Gastroesophageal sphincter (tissue), 4 donors: ENCODE measurements at regions not wholly inside any gene's neighbourhood (a gene's known extent, or its start where the extent isn't known, plus 50 kb on each side); places are given as distances from the start of the nearest gene placed in this dataset.

Experiments used
- ATAC-seq: fragments of 150-250 bp; one replicate; pipeline ENCODE4 v1.9.1; 2016; ENCODE audit warnings: mild to moderate bottlenecking, moderate library complexity
- H3K27ac ChIP-seq, 4 donors: fragments of 200-600 bp; sonication (generic) in 3 of 4; 1 replicate in 3 of 4; 2 replicates in 1 of 4; pipeline ENCODE4 v1.5.1; 2016 to 2019
- H3K27me3 ChIP-seq: fragments of 200-600 bp; sonication (generic); one replicate; pipeline ENCODE4 v1.5.1; 2019
- H3K36me3 ChIP-seq, 2 donors: fragments of 200-600 bp; sonication (generic); one replicate each; pipeline ENCODE4 v1.5.1; 2019; ENCODE audit warnings: control low read depth in 1 of 2
- H3K4me1 ChIP-seq, 3 donors: fragments of 200-600 bp; sonication (generic); 1 replicate in 2 of 3; 2 replicates in 1 of 3; pipeline ENCODE4 v1.5.1; 2016 to 2019; ENCODE audit warnings: control low read depth in 2 of 3
- H3K4me3 ChIP-seq, 2 donors: fragments of 200-600 bp; sonication (generic); one replicate each; pipeline ENCODE4 v1.5.1; 2019; ENCODE audit warnings: mild to moderate bottlenecking in 1 of 2, moderate library complexity in 1 of 2
- H3K9me3 ChIP-seq, 3 donors: fragments of 200-600 bp; sonication (generic); one replicate each; pipeline ENCODE4 v1.5.1; 2017 to 2019; ENCODE audit warnings: control low read depth in 2 of 3
- EP300 ChIP-seq: sonication (generic); formaldehyde crosslinking; IDR thresholded peaks from one replicate; pipeline ENCODE4 v1.6.1; 2017; ENCODE audit warnings: antibody characterized with exemption, mild to moderate bottlenecking
- POLR2A ChIP-seq, 2 donors: fragments of 450-650 bp; IDR thresholded peaks; one replicate each; pipeline ENCODE4 v1.6.1; 2017; ENCODE audit warnings: antibody characterized with exemption in 2 of 2, mild to moderate bottlenecking in 2 of 2, moderate library complexity in 1 of 2
- POLR2AphosphoS5 ChIP-seq: sonication (generic); formaldehyde crosslinking; IDR thresholded peaks from one replicate; pipeline ENCODE4 v1.6.1; 2017; ENCODE audit warnings: antibody characterized with exemption
- WGBS, 2 donors: methylation state at CpG; one replicate each; pipeline ENCODE4 v1.1.5; 2018; ENCODE audit warnings: low coverage in 1 of 2; 5-methylcytosine and 5-hydroxymethylcytosine counted together
- TF ChIP-seq, protein P1 (sequence below), 4 experiments: fragments of 200-600 bp in 2 of 4; fragments of 450-650 bp in 2 of 4; sonication (generic) in 1 of 4; IDR thresholded peaks; one replicate each; pipeline ENCODE4 v1.5.1; 2017 to 2019; ENCODE audit warnings: antibody characterized with exemption in 4 of 4, mild to moderate bottlenecking in 2 of 4, moderate library complexity in 2 of 4

GRCh38 chr12:124379379-124379937 is 84.6 kb downstream of the RFLNA start:
- ATAC-seq: no peak
- 22 to 32% methylated on average over 5 to 7 of the region's 17 CpGs for WGBS, 2 donors
- Histone ChIP-seq H3K36me3 (peaks cover 0 to 68% of the 10 kb centered on the region in 2 donors), H3K27ac (peak overlapping the region; percentile 84 to 98 (median 92)), H3K4me3 (no peak overlapping the region), H3K4me1 (peaks cover 7 to 79% (median 40%) of the 10 kb centered on the region in 3 donors), H3K9me3 (no peaks in the 10 kb centered on the region), H3K27me3 (no peaks in the 10 kb centered on the region)
- TF ChIP-seq, protein P1, sequence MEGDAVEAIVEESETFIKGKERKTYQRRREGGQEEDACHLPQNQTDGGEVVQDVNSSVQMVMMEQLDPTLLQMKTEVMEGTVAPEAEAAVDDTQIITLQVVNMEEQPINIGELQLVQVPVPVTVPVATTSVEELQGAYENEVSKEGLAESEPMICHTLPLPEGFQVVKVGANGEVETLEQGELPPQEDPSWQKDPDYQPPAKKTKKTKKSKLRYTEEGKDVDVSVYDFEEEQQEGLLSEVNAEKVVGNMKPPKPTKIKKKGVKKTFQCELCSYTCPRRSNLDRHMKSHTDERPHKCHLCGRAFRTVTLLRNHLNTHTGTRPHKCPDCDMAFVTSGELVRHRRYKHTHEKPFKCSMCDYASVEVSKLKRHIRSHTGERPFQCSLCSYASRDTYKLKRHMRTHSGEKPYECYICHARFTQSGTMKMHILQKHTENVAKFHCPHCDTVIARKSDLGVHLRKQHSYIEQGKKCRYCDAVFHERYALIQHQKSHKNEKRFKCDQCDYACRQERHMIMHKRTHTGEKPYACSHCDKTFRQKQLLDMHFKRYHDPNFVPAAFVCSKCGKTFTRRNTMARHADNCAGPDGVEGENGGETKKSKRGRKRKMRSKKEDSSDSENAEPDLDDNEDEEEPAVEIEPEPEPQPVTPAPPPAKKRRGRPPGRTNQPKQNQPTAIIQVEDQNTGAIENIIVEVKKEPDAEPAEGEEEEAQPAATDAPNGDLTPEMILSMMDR (IDR thresholded peaks at IDR 0.05): no peak
- TF ChIP-seq POLR2A (IDR thresholded peaks at IDR 0.05) (no peak), POLR2AphosphoS5 (no peak), EP300 (no peak)

DNA sequence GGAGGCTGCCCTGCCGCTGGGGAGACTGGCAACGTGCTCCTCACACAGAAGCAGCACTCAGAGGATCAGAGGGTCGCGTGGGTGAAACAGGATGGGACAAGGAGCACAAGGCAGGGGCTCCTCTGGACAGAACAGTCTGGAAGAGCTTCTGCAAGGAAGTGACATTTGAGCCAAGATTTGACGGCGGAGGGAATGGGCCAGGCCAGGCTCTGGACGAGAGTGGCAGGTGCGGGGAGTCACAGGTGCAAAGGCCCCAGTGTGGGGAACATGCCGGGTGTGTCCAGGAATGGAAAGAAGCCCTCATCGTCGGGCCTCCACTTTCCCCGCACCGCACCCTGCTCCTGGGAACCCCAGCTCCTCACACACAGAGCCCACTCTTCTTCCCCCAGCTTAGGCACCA is 84.0 kb downstream of the RFLNA start:
- TF ChIP-seq, protein P1 (IDR thresholded peaks at IDR 0.05): no peak
- TF ChIP-seq POLR2A (IDR thresholded peaks at IDR 0.05) (no peak), EP300 (no peak), POLR2AphosphoS5 (no peak)
- ATAC-seq: no peak
- Histone ChIP-seq H3K36me3 (peaks cover 0 to 68% of the 10 kb centered on the region in 2 donors), H3K27me3 (no peaks in the 10 kb centered on the region), H3K4me1 (peaks cover 7 to 73% (median 40%) of the 10 kb centered on the region in 3 donors), H3K27ac (peak overlapping the region; percentile 84 to 98 (median 92)), H3K4me3 (no peak overlapping the region), H3K9me3 (no peaks in the 10 kb centered on the region)
- 40 to 72% methylated on average over 1 to 9 of the region's 13 CpGs for WGBS, 2 donors

DNA sequence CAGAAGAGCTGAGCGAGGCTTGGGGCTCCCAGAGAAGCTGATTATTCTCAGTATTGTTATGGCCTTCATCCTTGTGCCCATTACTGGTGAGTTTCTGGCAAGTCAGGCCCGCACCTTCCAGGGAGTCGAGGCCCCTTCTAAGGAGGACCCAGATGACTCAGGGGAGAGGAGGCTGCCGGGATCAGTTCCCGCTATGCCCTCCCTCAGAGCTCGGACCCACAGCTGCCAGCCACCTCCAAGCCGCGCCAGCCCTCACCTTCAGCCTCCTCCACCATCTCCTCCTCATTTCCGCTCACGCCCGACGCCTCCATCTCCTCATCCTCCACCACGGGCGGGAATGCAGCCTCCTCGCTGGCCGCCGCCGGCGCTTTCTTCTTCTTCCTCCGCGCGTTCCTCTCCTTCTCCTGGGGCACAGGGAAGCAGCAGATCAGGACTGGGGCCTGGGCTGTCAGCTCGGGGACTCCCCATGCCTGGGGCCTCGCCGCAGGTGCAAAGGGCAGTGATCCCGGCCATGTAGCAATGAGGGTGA is 83.2 kb downstream of the RFLNA start:
- Histone ChIP-seq H3K36me3 (peaks cover 0 to 68% of the 10 kb centered on the region in 2 donors), H3K4me3 (no peak overlapping the region), H3K4me1 (peaks cover 7 to 65% (median 40%) of the 10 kb centered on the region in 3 donors), H3K27ac (peak overlapping the region in 3 of 4 donors; percentile 91 to 98 (median 93)), H3K27me3 (no peaks in the 10 kb centered on the region), H3K9me3 (no peaks in the 10 kb centered on the region)
- no peak for ATAC-seq
- WGBS, 2 donors: 89 to 96% methylated on average over 7 to 9 of the region's 26 CpGs
- TF ChIP-seq POLR2AphosphoS5: no peak

- TF ChIP-seq EP300: no peak
- no peak for TF ChIP-seq POLR2AphosphoS5
- TF ChIP-seq, protein P1 (IDR thresholded peaks at IDR 0.05): no peak
- TF ChIP-seq POLR2A (IDR thresholded peaks at IDR 0.05): no peak
- no peak overlapping the region for H3K4me3 ChIP-seq
- 80 to 100% methylated on average over 1 of the region's 9 CpGs for WGBS, 2 donors
- no peak for ATAC-seq
- H3K36me3 ChIP-seq: peaks cover 0 to 81% of the 10 kb centered on the region in 2 donors
- no peaks in the 10 kb centered on the region for H3K9me3 ChIP-seq
- H3K4me1 ChIP-seq: peaks cover 2 to 62% (median 29%) of the 10 kb centered on the region in 3 donors
- peak overlapping the region in 3 of 4 donors; percentile 25 to 98 (median 91) for H3K27ac ChIP-seq
- H3K27me3 ChIP-seq: no peaks in the 10 kb centered on the region
Observed at GRCh38 chr12:124376435-124376834, 81.5 kb downstream of the RFLNA start.

DNA sequence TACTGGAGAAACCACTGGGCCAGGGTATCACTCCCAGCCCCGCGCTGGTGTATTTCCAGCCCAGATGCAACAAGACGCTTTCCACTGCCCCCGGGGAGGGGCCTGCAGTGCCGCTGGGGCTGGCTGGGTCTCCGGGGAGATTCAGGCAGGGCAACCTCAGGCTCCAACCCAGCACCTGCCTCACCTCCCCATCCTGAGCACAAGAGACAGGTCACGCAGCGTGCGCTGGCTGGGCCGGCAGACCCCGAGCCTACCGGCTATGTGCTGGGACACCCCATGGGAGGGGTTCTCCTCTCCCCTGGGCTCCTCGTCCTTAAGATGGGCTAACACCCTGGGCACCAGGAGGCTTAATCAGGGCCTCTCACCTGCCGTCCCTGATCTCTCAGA is 80.9 kb downstream of the RFLNA start:
- Histone ChIP-seq H3K4me3 (no peak overlapping the region), H3K36me3 (peaks cover 0 to 88% of the 10 kb centered on the region in 2 donors), H3K27ac (peak overlapping the region in 3 of 4 donors; percentile 7 to 98 (median 91)), H3K9me3 (no peaks in the 10 kb centered on the region), H3K4me1 (peaks cover 0 to 62% (median 23%) of the 10 kb centered on the region in 3 donors), H3K27me3 (no peaks in the 10 kb centered on the region)
- no peak for ATAC-seq
- TF ChIP-seq EP300 (no peak), POLR2AphosphoS5 (no peak), POLR2A (IDR thresholded peaks at IDR 0.05) (no peak)
- TF ChIP-seq, protein P1 (IDR thresholded peaks at IDR 0.05): no peak
- WGBS, 2 donors: 100% methylated on average over 1 of the region's 14 CpGs; no CpG with 5 or more reads in 1 of the 2 donors
